Tongue (tissue), 1 donor: ENCODE measurements at regions not wholly inside any gene's neighbourhood (a gene's known extent, or its start where the extent isn't known, plus 50 kb on each side); places are given as distances from the start of the nearest gene placed in this dataset.
A peak's percentile ranks its signal among the peaks of the same experiment; 100 is the strongest.

ENCODE experiments used
- DNase-seq: peaks from one replicate; pipeline ENCODE4 v3.0.0-alpha.2; 2015

- DNase-seq = peak; percentile 49
These were observed 182.2 kb downstream of the WDR11 start for GRCh38 chr10:121033366-121033765.

GRCh38 chr10:121036431-121036830 is 185.3 kb downstream of the WDR11 start:
- peak; percentile 85 for DNase-seq

- DNase-seq = no peak
These were observed 190.3 kb downstream of the WDR11 start for GRCh38 chr10:121041499-121041898.

- no peak for DNase-seq
These were observed 190.7 kb downstream of the WDR11 start for GRCh38 chr10:121041906-121042305.

- no peak for DNase-seq
These were observed 191.2 kb downstream of the WDR11 start for GRCh38 chr10:121042342-121042741.

GRCh38 chr10:121043124-121043849 is 192.1 kb downstream of the WDR11 start:
- DNase-seq = peak; percentile 40

- DNase-seq = no peak
These were observed 197.6 kb downstream of the WDR11 start for GRCh38 chr10:121048749-121049148.

GRCh38 chr10:121049489-121049888 is 198.3 kb downstream of the WDR11 start:
- DNase-seq = peak; percentile 72

- DNase-seq = no peak
These were observed 198.8 kb downstream of the WDR11 start for GRCh38 chr10:121049923-121050322.

GRCh38 chr10:121051171-121051570 is 200.0 kb downstream of the WDR11 start:
- no peak for DNase-seq

- DNase-seq = no peak
These were observed 200.6 kb downstream of the WDR11 start for GRCh38 chr10:121051696-121052279.

- peak; percentile 41 for DNase-seq
These were observed 202.0 kb downstream of the WDR11 start for GRCh38 chr10:121053151-121053550.

- DNase-seq = no peak
These were observed 203.7 kb downstream of the WDR11 start for GRCh38 chr10:121054874-121055273.

GRCh38 chr10:121057269-121057668 is 206.1 kb downstream of the WDR11 start:
- no peak for DNase-seq

GRCh38 chr10:121058082-121058481 is 206.9 kb downstream of the WDR11 start:
- peak; percentile 55 for DNase-seq

- peak; percentile 51 for DNase-seq
These were observed 208.2 kb downstream of the WDR11 start for GRCh38 chr10:121059351-121059750.

- DNase-seq = no peak
These were observed 211.0 kb downstream of the WDR11 start for GRCh38 chr10:121062115-121062514.

- DNase-seq = no peak
These were observed 212.6 kb downstream of the WDR11 start for GRCh38 chr10:121063744-121064143.

- no peak for DNase-seq
These were observed 213.3 kb downstream of the WDR11 start for GRCh38 chr10:121064491-121064890.

- no peak for DNase-seq
These were observed 214.2 kb downstream of the WDR11 start for GRCh38 chr10:121065330-121065729.

GRCh38 chr10:121069061-121069850 is 218.1 kb downstream of the WDR11 start:
- DNase-seq = no peak

GRCh38 chr10:121070275-121071070 is 219.3 kb downstream of the WDR11 start:
- DNase-seq = peak; percentile 54
